Lower leg skin (tissue), 3 donors: ENCODE measurements at regions not wholly inside any gene's neighbourhood (a gene's known extent, or its start where the extent isn't known, plus 50 kb on each side); places are given as distances from the start of the nearest gene placed in this dataset.

Experiments used
- CTCF ChIP-seq, 3 donors: fragments of 450-650 bp; IDR thresholded peaks; one replicate each; pipeline ENCODE4 v1.5.1; 2016; ENCODE audit warnings: antibody characterized with exemption in 3 of 3, mild to moderate bottlenecking in 3 of 3, moderate library complexity in 2 of 3
- POLR2A ChIP-seq, 2 donors: fragments of 450-650 bp; IDR thresholded peaks; one replicate each; pipeline ENCODE4 v1.6.1; 2016 to 2017; ENCODE audit warnings: antibody characterized with exemption in 2 of 2, mild to moderate bottlenecking in 1 of 2, moderate library complexity in 1 of 2

- no peak for TF ChIP-seq CTCF (IDR thresholded peaks at IDR 0.05)
- no peak for TF ChIP-seq POLR2A (IDR thresholded peaks at IDR 0.05)
Measured at GRCh38 chr22:48396785-48397530, 1430.7 kb downstream of the BRD1 start.
